Central memory CD8-positive, alpha-beta T cell (primary cell): ENCODE measurements at regions not wholly inside any gene's neighbourhood (a gene's known extent, or its start where the extent isn't known, plus 50 kb on each side); places are given as distances from the start of the nearest gene placed in this dataset.
"Not testable (repeated sequence)": the region's sequence is repeated elsewhere in the genome, so short reads cannot be mapped to it uniquely, and the experiment has no call there.

Source experiments
- ATAC-seq: fragments of 150-1000 bp; cut with Tn5 transposase; replicated peaks from 2 replicates; pipeline ENCODE4 v1.10.0; 2022; ENCODE audit warnings: mild to moderate bottlenecking, moderate FRiP score, moderate number of reproducible peaks; ENCODE audit not compliant: poor library complexity, severe bottlenecking; ENCODE audit errors: extremely low read depth
- DNase-seq, 2 donors: peaks; one replicate each; pipeline ENCODE4 v3.0.0; 2021; ENCODE audit warnings: low spot score in 2 of 2
- H3K27ac Mint-ChIP-seq: one replicate; pipeline ENCODE4 v1.8.0; 2022; ENCODE audit warnings: low read depth, mild to moderate bottlenecking, moderate library complexity, mixed read lengths
- H3K27me3 Mint-ChIP-seq: one replicate; pipeline ENCODE4 v1.8.0; 2022; ENCODE audit warnings: mixed read lengths
- H3K36me3 Mint-ChIP-seq: one replicate; pipeline ENCODE4 v1.8.0; 2022; ENCODE audit warnings: mild to moderate bottlenecking, moderate library complexity, mixed read lengths; ENCODE audit not compliant: insufficient read depth
- H3K4me1 Mint-ChIP-seq: one replicate; pipeline ENCODE4 v1.8.0; 2022; ENCODE audit warnings: mixed read lengths
- H3K4me3 Mint-ChIP-seq: one replicate; pipeline ENCODE4 v1.8.0; 2022; ENCODE audit warnings: mild to moderate bottlenecking, moderate library complexity, mixed read lengths
- H3K9me3 Mint-ChIP-seq: one replicate; pipeline ENCODE4 v1.8.0; 2022; ENCODE audit warnings: mixed read lengths

DNA sequence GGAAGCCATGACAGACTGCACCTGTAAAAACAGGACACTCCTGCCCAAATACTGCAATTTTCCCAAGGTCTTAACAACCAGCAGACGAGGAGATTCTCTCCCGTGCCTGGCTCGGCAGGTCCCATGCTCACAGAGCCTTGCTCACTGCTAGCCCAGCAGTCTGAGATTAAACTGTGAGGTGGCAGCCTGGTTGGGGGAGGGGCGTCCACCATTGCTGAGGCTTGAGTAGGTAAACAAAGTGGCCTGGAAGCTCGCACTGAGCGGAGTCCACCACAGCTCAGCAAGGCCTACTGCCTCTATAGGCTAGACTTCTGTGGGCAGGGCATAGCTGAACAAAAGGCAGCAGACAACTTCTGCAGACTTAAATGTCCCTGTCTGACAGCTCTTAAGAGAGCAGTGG is 80.3 kb downstream of the ANXA5 start:
- H3K4me3 Mint-ChIP-seq, DNase-seq, H3K36me3 Mint-ChIP-seq, H3K27ac Mint-ChIP-seq, H3K4me1 Mint-ChIP-seq, H3K9me3 Mint-ChIP-seq, ATAC-seq: not testable (repeated sequence)
- peaks cover 59% of the 10 kb centered on the region for H3K27me3 Mint-ChIP-seq

DNA sequence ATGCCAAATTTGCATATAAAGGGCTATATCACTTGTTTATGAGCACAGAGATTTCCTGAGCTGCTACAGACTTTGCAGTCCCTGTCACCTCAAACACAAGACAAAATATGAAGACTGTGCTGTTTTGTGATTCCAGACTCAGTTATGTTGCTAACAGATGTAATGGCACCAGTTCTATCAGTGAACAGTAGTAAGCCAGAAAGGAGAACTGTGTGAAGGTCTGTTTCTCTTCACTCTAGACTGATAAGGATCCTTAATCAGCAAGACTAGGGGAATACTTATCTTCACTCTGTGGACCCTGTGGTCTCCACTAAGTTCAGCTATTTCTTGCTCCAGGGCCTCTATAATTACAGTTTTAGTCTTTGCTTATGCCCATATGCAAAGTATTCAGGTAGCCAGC is 82.7 kb downstream of the ANXA5 start:
- DNase-seq (no peak), ATAC-seq (no peak)
- peaks cover 51% of the 10 kb centered on the region for H3K27me3 Mint-ChIP-seq
- no peak overlapping the region for H3K27ac Mint-ChIP-seq
- no peaks in the 10 kb centered on the region for H3K9me3 Mint-ChIP-seq
- no peak overlapping the region for H3K4me3 Mint-ChIP-seq
- H3K4me1 Mint-ChIP-seq = no peaks in the 10 kb centered on the region
- no peaks in the 10 kb centered on the region for H3K36me3 Mint-ChIP-seq

DNA sequence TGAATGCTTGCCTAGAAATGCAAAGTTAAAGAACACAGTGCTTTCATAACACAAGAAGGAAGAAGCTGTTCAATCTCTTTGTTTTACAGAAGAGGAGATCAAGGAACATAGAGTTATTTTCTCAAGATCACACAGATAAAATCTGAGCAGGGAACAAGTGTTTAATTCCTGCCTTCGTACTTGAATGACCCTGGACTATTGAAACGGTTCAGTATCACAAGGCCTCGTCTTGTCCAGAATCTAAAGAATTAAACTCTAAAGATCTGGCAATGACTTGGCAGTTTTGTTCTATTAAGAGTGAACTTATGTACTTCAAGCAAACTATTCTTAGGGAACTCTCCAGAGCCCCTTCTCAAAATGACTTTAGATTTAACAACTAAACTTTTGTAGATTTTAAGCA is 97.7 kb downstream of the ANXA5 start:
- Mint-ChIP-seq H3K27ac (no peak overlapping the region), H3K9me3 (no peaks in the 10 kb centered on the region), H3K36me3 (no peaks in the 10 kb centered on the region), H3K27me3 (peaks cover 35% of the 10 kb centered on the region), H3K4me3 (no peak overlapping the region), H3K4me1 (no peaks in the 10 kb centered on the region)
- DNase-seq (no peak), ATAC-seq (no peak)

DNA sequence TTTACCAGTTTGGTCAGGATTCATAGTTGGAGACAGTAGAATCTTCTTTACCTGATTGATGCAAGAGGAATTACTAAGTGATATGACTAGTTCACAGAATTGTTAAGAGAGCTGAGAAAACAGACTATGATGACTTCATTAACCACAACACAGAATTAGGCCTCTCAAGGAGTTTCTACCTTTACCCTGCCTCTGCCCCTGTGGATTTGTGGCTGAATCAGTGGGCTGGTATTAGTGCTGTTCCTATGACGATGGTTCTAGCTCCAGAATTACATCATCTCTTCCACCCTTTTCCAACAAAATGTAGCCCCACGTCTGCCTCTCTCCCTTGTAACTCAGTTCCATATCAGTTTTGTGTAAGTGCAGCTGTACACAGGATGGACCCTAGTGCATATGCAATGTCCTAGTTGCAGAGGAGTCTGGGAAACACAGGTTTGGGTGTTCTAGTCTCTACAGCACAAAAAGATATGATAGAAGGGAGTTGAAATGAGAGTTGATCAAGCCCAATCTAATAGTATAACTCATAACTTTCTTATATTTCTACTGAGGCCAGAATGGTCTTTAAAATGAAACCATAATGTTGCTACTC is 99.3 kb downstream of the ANXA5 start:
- DNase-seq = no peak
- Mint-ChIP-seq H3K36me3 (no peaks in the 10 kb centered on the region), H3K27ac (no peak overlapping the region), H3K4me1 (no peaks in the 10 kb centered on the region), H3K4me3 (no peak overlapping the region), H3K9me3 (no peaks in the 10 kb centered on the region), H3K27me3 (peaks cover 26% of the 10 kb centered on the region)
- no peak for ATAC-seq

DNA sequence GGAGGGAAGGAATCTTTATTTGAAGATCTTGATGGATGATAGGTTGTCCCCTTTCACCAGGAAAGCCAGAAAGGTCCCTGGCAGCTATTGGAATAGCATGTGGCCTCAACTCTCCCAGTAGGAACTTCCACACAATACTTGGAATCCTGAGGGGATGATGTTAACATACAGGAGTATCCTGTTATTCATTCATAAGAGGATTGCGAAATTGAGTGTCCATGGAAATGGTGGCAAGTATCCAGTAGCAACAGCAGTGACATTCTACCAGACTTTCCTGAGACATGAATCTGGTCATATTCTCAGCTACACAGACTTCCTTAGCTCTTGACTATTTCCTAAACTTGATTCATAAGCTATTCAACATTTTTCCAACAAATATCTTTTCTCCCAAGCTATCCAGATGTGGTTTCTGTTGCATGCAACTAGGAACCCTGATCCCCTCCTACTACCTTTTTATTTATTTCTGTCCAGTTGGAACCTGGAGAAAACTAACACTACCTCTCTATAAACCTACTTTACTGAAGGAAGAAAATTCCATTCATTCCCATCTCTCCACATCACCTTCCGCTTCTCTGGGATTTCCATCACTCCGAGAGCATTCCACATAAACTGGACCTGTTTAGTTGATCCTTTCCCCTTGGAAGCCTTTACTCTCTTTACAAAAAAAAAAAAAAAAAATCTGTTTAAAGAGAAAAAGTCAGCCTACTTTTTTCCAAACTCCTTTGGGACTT is 101.8 kb downstream of the ANXA5 start:
- ATAC-seq = no peak
- Mint-ChIP-seq H3K27ac (no peak overlapping the region), H3K27me3 (peaks cover 26% of the 10 kb centered on the region), H3K4me3 (no peak overlapping the region), H3K4me1 (no peaks in the 10 kb centered on the region), H3K9me3 (no peaks in the 10 kb centered on the region), H3K36me3 (no peaks in the 10 kb centered on the region)
- no peak for DNase-seq

DNA sequence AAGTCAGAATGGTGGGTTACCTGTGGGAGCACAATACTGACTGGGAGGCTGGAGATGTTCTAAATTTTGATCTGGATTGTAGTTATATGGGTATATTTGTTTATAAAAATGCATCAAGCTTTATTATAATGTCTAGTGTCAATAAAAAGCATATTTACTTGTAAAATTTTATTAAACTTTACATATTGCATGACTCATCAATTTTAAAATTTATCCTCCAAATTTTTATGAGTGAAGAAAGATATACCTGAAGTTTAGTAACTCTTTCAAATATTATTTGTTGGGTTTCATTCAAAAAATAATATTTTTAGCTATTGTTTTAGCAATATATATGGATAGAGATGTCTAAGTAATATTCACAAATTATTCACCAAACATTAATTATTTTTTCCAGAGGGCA is 103.0 kb downstream of the ANXA5 start:
- H3K36me3 Mint-ChIP-seq = no peaks in the 10 kb centered on the region
- no peak for ATAC-seq
- H3K4me1 Mint-ChIP-seq = no peaks in the 10 kb centered on the region
- H3K4me3 Mint-ChIP-seq = no peak overlapping the region
- H3K9me3 Mint-ChIP-seq = no peaks in the 10 kb centered on the region
- peaks cover 26% of the 10 kb centered on the region for H3K27me3 Mint-ChIP-seq
- H3K27ac Mint-ChIP-seq = no peak overlapping the region
- no peak for DNase-seq

DNA sequence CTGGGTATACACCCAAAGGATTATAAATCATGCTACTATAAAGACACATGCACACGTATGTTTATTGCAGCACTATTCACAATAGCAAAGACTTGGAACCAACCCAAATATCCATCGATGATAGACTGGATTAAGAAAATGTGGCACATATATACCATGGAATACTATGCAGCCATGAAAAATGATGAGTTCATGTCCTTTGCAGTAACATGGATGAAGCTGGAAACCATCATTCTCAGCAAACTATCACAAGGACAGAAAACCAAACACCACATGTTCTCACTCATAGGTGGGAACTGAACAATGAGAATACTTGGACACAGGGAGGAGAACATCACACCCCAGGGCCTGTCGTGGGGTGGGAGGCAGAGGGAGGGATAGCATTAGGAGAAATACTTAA is 104.5 kb downstream of the ANXA5 start:
- not testable (repeated sequence) for H3K36me3 Mint-ChIP-seq, ATAC-seq, DNase-seq, H3K27ac Mint-ChIP-seq, H3K4me1 Mint-ChIP-seq, H3K4me3 Mint-ChIP-seq, H3K9me3 Mint-ChIP-seq
- peaks cover 41% of the 10 kb centered on the region for H3K27me3 Mint-ChIP-seq

DNA sequence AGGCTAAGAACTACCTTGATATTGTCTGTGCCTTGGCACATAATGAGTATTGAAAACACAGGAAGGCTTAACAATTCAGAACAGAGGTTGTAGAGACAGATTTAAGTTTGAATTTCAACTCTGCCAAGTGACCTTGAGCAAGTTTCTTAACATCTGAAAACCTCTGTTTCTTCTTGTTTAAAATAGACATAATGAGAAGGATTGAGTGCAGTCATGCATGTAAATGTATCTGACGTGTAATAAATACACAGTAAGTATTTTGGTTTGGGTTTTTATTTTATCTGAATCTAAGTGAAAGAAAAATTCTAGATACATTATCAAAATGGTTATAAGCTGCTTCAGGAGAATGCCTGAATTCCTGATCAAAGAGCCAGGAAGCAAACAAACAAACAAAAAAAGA is 111.9 kb downstream of the ANXA5 start:
- Mint-ChIP-seq H3K4me3 (no peak overlapping the region), H3K27me3 (peaks cover 79% of the 10 kb centered on the region), H3K27ac (no peak overlapping the region), H3K36me3 (no peaks in the 10 kb centered on the region), H3K9me3 (no peaks in the 10 kb centered on the region), H3K4me1 (peaks cover 6% of the 10 kb centered on the region)
- DNase-seq = no peak
- ATAC-seq = no peak

DNA sequence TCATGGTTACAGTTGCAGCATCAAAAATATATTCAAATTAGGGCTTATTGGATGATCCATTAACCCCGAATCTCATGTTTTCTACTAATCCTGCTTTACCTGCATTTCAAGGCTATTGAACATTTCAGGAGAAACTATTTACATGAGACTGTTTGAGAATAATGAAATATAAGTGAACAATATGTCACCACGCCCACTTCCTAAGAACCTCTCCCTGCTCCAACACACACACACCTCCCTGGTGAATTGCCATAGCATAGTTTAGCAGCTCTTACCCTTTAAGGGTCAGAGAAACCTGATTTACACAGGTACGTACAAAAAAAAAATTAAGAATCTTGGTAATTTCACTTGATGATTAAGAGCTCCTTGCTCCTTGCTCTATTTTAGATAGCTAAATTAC is 113.4 kb downstream of the ANXA5 start:
- no peaks in the 10 kb centered on the region for H3K9me3 Mint-ChIP-seq
- DNase-seq = no peak
- H3K4me3 Mint-ChIP-seq = no peak overlapping the region
- no peak for ATAC-seq
- no peaks in the 10 kb centered on the region for H3K36me3 Mint-ChIP-seq
- H3K27ac Mint-ChIP-seq = no peak overlapping the region
- H3K4me1 Mint-ChIP-seq = peaks cover 6% of the 10 kb centered on the region
- peaks cover 89% of the 10 kb centered on the region for H3K27me3 Mint-ChIP-seq

DNA sequence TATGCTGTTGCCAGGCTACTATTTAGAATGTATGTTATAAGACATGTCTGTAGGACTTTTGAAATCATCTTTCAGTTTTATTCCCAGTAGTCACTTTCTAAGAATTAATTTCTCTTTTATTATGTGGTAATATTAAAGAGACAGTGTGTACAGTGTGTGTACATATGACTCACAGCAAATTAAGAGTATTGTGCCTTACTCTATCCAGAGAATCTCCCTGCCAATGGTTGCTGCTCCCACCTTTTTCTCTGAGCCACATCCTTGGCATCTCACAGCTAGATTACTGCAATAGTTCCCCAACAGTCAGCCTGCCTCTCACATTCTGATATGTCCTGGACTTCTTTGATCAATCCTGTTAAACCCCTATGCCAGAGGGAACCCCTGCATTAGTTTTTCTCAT is 114.5 kb downstream of the ANXA5 start:
- no peak for DNase-seq
- Mint-ChIP-seq H3K4me3 (no peak overlapping the region), H3K27ac (no peak overlapping the region), H3K27me3 (peaks cover 78% of the 10 kb centered on the region), H3K9me3 (no peaks in the 10 kb centered on the region), H3K4me1 (peaks cover 6% of the 10 kb centered on the region), H3K36me3 (no peaks in the 10 kb centered on the region)
- no peak for ATAC-seq

DNA sequence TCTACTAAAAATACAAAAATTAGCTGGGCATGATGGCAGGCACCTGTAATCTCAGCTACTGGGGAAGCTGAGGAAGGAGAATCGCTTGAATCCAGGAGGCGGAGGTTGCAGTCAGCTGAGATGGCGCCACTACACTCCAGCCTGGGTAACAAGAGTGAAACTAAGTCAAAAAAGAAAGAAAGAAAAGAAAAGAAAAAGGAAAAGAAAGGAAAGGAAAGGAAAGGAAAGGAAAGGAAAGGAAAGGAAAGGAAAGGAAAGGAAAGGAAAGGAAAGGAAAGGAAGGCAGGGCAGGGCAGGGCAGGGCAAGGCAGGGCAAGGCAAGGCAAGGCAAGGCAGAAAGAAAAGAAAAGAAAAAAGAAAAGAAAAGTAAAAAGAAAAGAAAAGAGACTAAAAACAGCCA is 121.4 kb downstream of the ANXA5 start:
- not testable (repeated sequence) for ATAC-seq, H3K4me1 Mint-ChIP-seq, DNase-seq, H3K36me3 Mint-ChIP-seq, H3K27ac Mint-ChIP-seq, H3K9me3 Mint-ChIP-seq, H3K4me3 Mint-ChIP-seq
- peaks cover 36% of the 10 kb centered on the region for H3K27me3 Mint-ChIP-seq

DNA sequence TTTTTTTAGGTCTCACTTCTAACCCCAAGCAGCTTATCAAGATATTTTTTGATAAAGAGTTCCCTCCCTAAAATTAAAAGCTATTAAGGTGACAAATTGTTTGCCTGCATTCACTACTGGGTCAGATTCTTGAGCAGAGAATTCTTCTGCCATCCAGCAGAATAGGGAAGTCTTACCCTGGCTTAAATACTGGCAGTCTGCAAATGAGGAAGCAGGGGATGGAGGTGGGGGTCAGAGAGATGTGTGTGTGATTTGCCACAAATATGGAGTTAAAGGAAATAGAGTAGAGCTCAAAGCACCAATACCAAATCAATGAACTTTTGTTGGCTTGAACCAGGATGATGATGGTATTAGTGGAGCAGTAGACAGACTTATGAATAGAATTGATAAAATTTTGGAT is 122.2 kb downstream of the ANXA5 start:
- H3K4me3 Mint-ChIP-seq = no peak overlapping the region
- no peak for ATAC-seq
- H3K27ac Mint-ChIP-seq = no peak overlapping the region
- no peaks in the 10 kb centered on the region for H3K4me1 Mint-ChIP-seq
- no peak for DNase-seq
- peaks cover 36% of the 10 kb centered on the region for H3K27me3 Mint-ChIP-seq
- H3K36me3 Mint-ChIP-seq = no peaks in the 10 kb centered on the region
- H3K9me3 Mint-ChIP-seq = no peaks in the 10 kb centered on the region

DNA sequence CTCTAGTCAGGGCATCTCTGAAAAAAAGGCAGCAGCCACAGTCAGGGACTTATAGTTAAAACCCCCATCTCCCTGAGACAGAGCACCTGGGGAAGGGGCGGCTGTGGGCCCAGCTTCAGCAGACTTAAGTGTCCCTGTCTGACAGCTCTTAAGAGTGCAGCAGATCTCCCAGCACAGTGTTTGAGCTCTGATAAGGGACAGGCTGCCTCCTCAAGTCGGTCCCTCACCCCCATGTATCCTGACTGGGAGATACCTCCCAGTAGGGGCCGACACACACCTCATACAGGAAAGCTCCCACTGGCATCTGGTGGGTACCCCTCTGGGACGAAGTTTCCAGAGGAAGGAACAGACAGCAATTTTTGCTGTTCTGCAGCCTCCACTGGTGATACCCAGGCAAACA is 129.0 kb downstream of the ANXA5 start:
- no peaks in the 10 kb centered on the region for H3K36me3 Mint-ChIP-seq
- H3K4me3 Mint-ChIP-seq = no peak overlapping the region
- no peaks in the 10 kb centered on the region for H3K9me3 Mint-ChIP-seq
- no peaks in the 10 kb centered on the region for H3K4me1 Mint-ChIP-seq
- no peak for DNase-seq
- peaks cover 68% of the 10 kb centered on the region for H3K27me3 Mint-ChIP-seq
- ATAC-seq = no peak
- no peak overlapping the region for H3K27ac Mint-ChIP-seq
